CD14-positive monocyte (primary cell): ENCODE measurements at regions not wholly inside any gene's neighbourhood (a gene's known extent, or its start where the extent isn't known, plus 50 kb on each side); places are given as distances from the start of the nearest gene placed in this dataset.

ENCODE experiments used
- DNase-seq, 3 donors: peaks; one replicate each; pipeline ENCODE4 v3.0.0-alpha.2; 2011 to 2022
- H2AFZ ChIP-seq: 2 replicates; pipeline ENCODE4 v1.6.0; 2012; ENCODE audit warnings: mild to moderate bottlenecking, low read depth, low read length, inconsistent platforms; ENCODE audit not compliant: insufficient read depth, poor library complexity, severe bottlenecking
- H3K27ac ChIP-seq, 2 donors: 1 replicate in 1 of 2; 2 replicates in 1 of 2; pipeline ENCODE4 v1.5.1; 2012 to 2013; ENCODE audit warnings: low read length in 2 of 2, control low read depth in 1 of 2, inconsistent platforms in 1 of 2, low read depth in 1 of 2, mild to moderate bottlenecking in 1 of 2
- H3K27me3 ChIP-seq, 2 donors: one replicate each; pipeline versions ENCODE4 v1.6.0 to v1.6.1; 2011 to 2013; ENCODE audit warnings: low read length in 2 of 2; ENCODE audit not compliant: control insufficient read depth in 2 of 2, insufficient read depth in 2 of 2
- H3K36me3 ChIP-seq, 2 donors: replicated peaks in 1 of 2; 1 replicate in 1 of 2; 2 replicates in 1 of 2; pipeline versions ENCODE4 v1.5.1 to v1.6.1; 2012 to 2013; ENCODE audit warnings: low read length in 2 of 2, control low read depth in 1 of 2, inconsistent platforms in 1 of 2, mild to moderate bottlenecking in 1 of 2; ENCODE audit not compliant: insufficient read depth in 2 of 2, control insufficient read depth in 1 of 2
- H3K4me1 ChIP-seq, 2 donors: 1 replicate in 1 of 2; 2 replicates in 1 of 2; pipeline versions ENCODE4 v1.5.1 to v1.6.1; 2012 to 2013; ENCODE audit warnings: low read length in 2 of 2, control low read depth in 1 of 2, inconsistent platforms in 1 of 2, mild to moderate bottlenecking in 1 of 2, moderate library complexity in 1 of 2; ENCODE audit not compliant: insufficient read depth in 2 of 2, control insufficient read depth in 1 of 2
- H3K4me2 ChIP-seq: replicated peaks from 2 replicates; pipeline ENCODE3; 2012; ENCODE audit warnings: low read length, moderate library complexity, mild to moderate bottlenecking; ENCODE audit not compliant: poor library complexity, severe bottlenecking; ENCODE audit errors: extremely low read depth
- H3K4me3 ChIP-seq, 3 experiments: fragments of 200-600 bp in 1 of 3; sonication (generic) in 1 of 3; replicated peaks in 1 of 3; 1 replicate in 2 of 3; 2 replicates in 1 of 3; pipeline ENCODE4 v1.5.1; 2011 to 2013; ENCODE audit warnings: low read length in 3 of 3, mild to moderate bottlenecking in 3 of 3, control low read depth in 2 of 3, low read depth in 2 of 3, inconsistent platforms in 1 of 3, moderate library complexity in 1 of 3
- H3K79me2 ChIP-seq: 2 replicates; pipeline ENCODE4 v1.6.0; 2012; ENCODE audit warnings: mild to moderate bottlenecking, control low read depth, inconsistent platforms, low read length, moderate library complexity; ENCODE audit not compliant: insufficient read depth
- H3K9ac ChIP-seq: 2 replicates; pipeline ENCODE4 v1.6.0; 2017; ENCODE audit warnings: low read length, mild to moderate bottlenecking; ENCODE audit not compliant: insufficient read depth, poor library complexity, severe bottlenecking
- H3K9me3 ChIP-seq, 2 donors: replicated peaks in 1 of 2; 1 replicate in 1 of 2; 2 replicates in 1 of 2; pipeline versions ENCODE4 v1.5.1 to v1.6.1; 2012 to 2013; ENCODE audit warnings: low read length in 2 of 2, control low read depth in 1 of 2; ENCODE audit not compliant: control insufficient read depth in 1 of 2, insufficient read depth in 1 of 2
- H4K20me1 ChIP-seq: 2 replicates; pipeline ENCODE4 v1.6.0; 2012; ENCODE audit warnings: mild to moderate bottlenecking, low read length, control low read depth, moderate library complexity; ENCODE audit not compliant: insufficient read depth
- H3K27ac Mint-ChIP-seq, 7 donors: one replicate each; pipeline ENCODE4 v1.8.0; 2020; ENCODE audit warnings: mild to moderate bottlenecking in 7 of 7, mixed read lengths in 7 of 7, moderate library complexity in 6 of 7, inconsistent platforms in 2 of 7
- H3K27me3 Mint-ChIP-seq, 3 donors: one replicate each; pipeline ENCODE4 v1.8.0; 2021 to 2022; ENCODE audit warnings: low read depth in 3 of 3, mild to moderate bottlenecking in 3 of 3, mixed read lengths in 3 of 3, moderate library complexity in 3 of 3, inconsistent platforms in 1 of 3
- H3K36me3 Mint-ChIP-seq, 2 donors: one replicate each; pipeline ENCODE4 v1.8.0; 2020; ENCODE audit warnings: mixed read lengths in 2 of 2, inconsistent platforms in 1 of 2, mild to moderate bottlenecking in 1 of 2
- H3K4me1 Mint-ChIP-seq: one replicate; pipeline ENCODE4 v1.8.0; 2020; ENCODE audit warnings: mild to moderate bottlenecking, mixed read lengths
- H3K4me3 Mint-ChIP-seq, 2 donors: one replicate each; pipeline ENCODE4 v1.8.0; 2020; ENCODE audit warnings: mild to moderate bottlenecking in 2 of 2, mixed read lengths in 2 of 2, moderate library complexity in 1 of 2
- H3K9me3 Mint-ChIP-seq, 7 donors: one replicate each; pipeline ENCODE4 v1.8.0; 2020 to 2022; ENCODE audit warnings: mixed read lengths in 7 of 7, mild to moderate bottlenecking in 6 of 7, moderate library complexity in 6 of 7, inconsistent platforms in 2 of 7
- CTCF ChIP-seq: fragments of 200-600 bp; IDR thresholded peaks from one replicate; pipeline ENCODE4 v1.8.0; 2022; ENCODE audit warnings: antibody characterized with exemption, mild to moderate bottlenecking
- WGBS: methylation state at CpG from one replicate; pipeline ENCODE4 v1.1.5; 2013; ENCODE audit warnings: missing lambda C conversion rate; ENCODE audit not compliant: insufficient coverage; 5-methylcytosine and 5-hydroxymethylcytosine counted together
- intact Hi-C, 2 donors: fragments of 100-400 bp; cut with micrococcal nuclease; formaldehyde crosslinking; loops; one replicate each; pipeline versions ENCODE4 v1.15.0 to v1.15.1; 2023

- intact Hi-C loops, result no loop called here
- no peaks in the 10 kb centered on the region for H3K27me3 ChIP-seq
- DNase-seq, result no peak
- no peaks in the 10 kb centered on the region for H3K79me2 ChIP-seq
- no peak for TF ChIP-seq CTCF
- no peak overlapping the region for H3K9ac ChIP-seq
- no peak overlapping the region for H3K4me3 ChIP-seq
- no peaks in the 10 kb centered on the region for H3K36me3 ChIP-seq
- no peak overlapping the region for H3K27ac Mint-ChIP-seq
- no peaks in the 10 kb centered on the region for H4K20me1 ChIP-seq
- no peaks in the 10 kb centered on the region for H3K36me3 Mint-ChIP-seq
- H2AFZ ChIP-seq, result no peak overlapping the region
- H3K27ac ChIP-seq, result no peak overlapping the region
- H3K4me1 ChIP-seq, result no peaks in the 10 kb centered on the region
- peaks cover 0 to 2% (median 0%) of the 10 kb centered on the region in 3 donors for H3K27me3 Mint-ChIP-seq
- H3K4me2 ChIP-seq, result no peak overlapping the region
- H3K9me3 Mint-ChIP-seq, result peaks cover 0 to 4% (median 2%) of the 10 kb centered on the region in 7 donors
- no CpG with 5 or more reads among the region's 3 CpGs for WGBS
- no peak overlapping the region for H3K4me3 Mint-ChIP-seq
- no peaks in the 10 kb centered on the region for H3K4me1 Mint-ChIP-seq
- H3K9me3 ChIP-seq, result no peaks in the 10 kb centered on the region
Measured at GRCh38 chr14:42070031-42070430, 463.4 kb downstream of the LRFN5 start.

- Histone ChIP-seq H3K4me3 (no peak overlapping the region), H3K4me2 (no peak overlapping the region), H3K9me3 (peaks cover 0 to 4% of the 10 kb centered on the region in 2 donors), H4K20me1 (no peaks in the 10 kb centered on the region), H2AFZ (no peak overlapping the region), H3K9ac (no peak overlapping the region), H3K36me3 (no peaks in the 10 kb centered on the region), H3K79me2 (no peaks in the 10 kb centered on the region), H3K4me1 (no peaks in the 10 kb centered on the region), H3K27me3 (no peaks in the 10 kb centered on the region), H3K27ac (no peak overlapping the region)
- WGBS, result 87% methylated on average over 2 of the region's 2 CpGs
- Mint-ChIP-seq H3K27ac (no peak overlapping the region), H3K36me3 (no peaks in the 10 kb centered on the region), H3K27me3 (no peaks in the 10 kb centered on the region), H3K9me3 (peaks cover 0 to 9% (median 1%) of the 10 kb centered on the region in 7 donors), H3K4me1 (no peaks in the 10 kb centered on the region), H3K4me3 (no peak overlapping the region)
- intact Hi-C loops, result no loop called here
- DNase-seq, result no peak
- TF ChIP-seq CTCF, result no peak
Measured at GRCh38 chr14:42057111-42057510, 450.4 kb downstream of the LRFN5 start.
